Erythroblast (primary cell): ENCODE measurements at regions not wholly inside any gene's neighbourhood (a gene's known extent, or its start where the extent isn't known, plus 50 kb on each side); places are given as distances from the start of the nearest gene placed in this dataset.

Source experiments
- DNase-seq, 2 experiments: peaks; one replicate each; lab custom pipeline; 2025; lab: John Stamatoyannopoulos, UW
- GATA1 ChIP-seq: IDR thresholded peaks from 2 replicates; pipeline ENCODE4 v1.6.1; 2011; ENCODE audit warnings: low read depth, mild to moderate bottlenecking, control low read depth, low read length, moderate library complexity
- POLR2A ChIP-seq: IDR thresholded peaks from 2 replicates; pipeline ENCODE4 v1.6.1; 2011; ENCODE audit warnings: mild to moderate bottlenecking, low read length

GRCh38 chr3:187912007-187912406 lies 166.7 kb upstream of the BCL6 start:
- TF ChIP-seq POLR2A (no peak), GATA1 (no peak)
- no peak for DNase-seq

GRCh38 chr3:187913617-187914033 lies 168.4 kb upstream of the BCL6 start:
- TF ChIP-seq POLR2A, result no peak
- TF ChIP-seq GATA1, result no peak
- no peak for DNase-seq

GRCh38 chr3:187914231-187914630 lies 169.0 kb upstream of the BCL6 start:
- no peak for DNase-seq
- TF ChIP-seq POLR2A (no peak), GATA1 (no peak)

- TF ChIP-seq POLR2A, result no peak
- TF ChIP-seq GATA1, result no peak
- no peak for DNase-seq
Observed at GRCh38 chr3:187916072-187916471, 170.8 kb upstream of the BCL6 start.

GRCh38 chr3:187918081-187918644 lies 172.9 kb upstream of the BCL6 start:
- no peak for TF ChIP-seq POLR2A
- no peak for TF ChIP-seq GATA1

GRCh38 chr3:187919048-187919447 lies 173.8 kb upstream of the BCL6 start:
- no peak for TF ChIP-seq POLR2A
- TF ChIP-seq GATA1, result no peak
- DNase-seq, result no peak

More at GRCh38 chr3:187918081-187918644, 172.9 kb upstream of the BCL6 start:
- DNase-seq, result no peak

GRCh38 chr3:187919544-187919943 lies 174.3 kb upstream of the BCL6 start:
- DNase-seq, result no peak
- no peak for TF ChIP-seq POLR2A
- no peak for TF ChIP-seq GATA1

- TF ChIP-seq POLR2A (no peak), GATA1 (no peak)
- DNase-seq, result no peak
Observed at GRCh38 chr3:187920030-187920429, 174.8 kb upstream of the BCL6 start.

GRCh38 chr3:187920913-187921312 lies 175.6 kb upstream of the BCL6 start:
- no peak for TF ChIP-seq POLR2A
- no peak for TF ChIP-seq GATA1
- DNase-seq, result no peak

GRCh38 chr3:187921391-187922074 lies 176.3 kb upstream of the BCL6 start:
- TF ChIP-seq GATA1, result no peak
- TF ChIP-seq POLR2A, result no peak
- no peak for DNase-seq

GRCh38 chr3:187922704-187923416 lies 177.6 kb upstream of the BCL6 start:
- DNase-seq, result no peak

GRCh38 chr3:187924651-187925050 lies 179.4 kb upstream of the BCL6 start:
- TF ChIP-seq GATA1 (no peak), POLR2A (no peak)

More at GRCh38 chr3:187922704-187923416, 177.6 kb upstream of the BCL6 start:
- TF ChIP-seq GATA1, result no peak
- TF ChIP-seq POLR2A, result no peak

GRCh38 chr3:187925326-187925725 lies 180.1 kb upstream of the BCL6 start:
- TF ChIP-seq GATA1, result no peak
- no peak for TF ChIP-seq POLR2A

More at GRCh38 chr3:187924651-187925050, 179.4 kb upstream of the BCL6 start:
- no peak for DNase-seq

GRCh38 chr3:187926620-187927019 lies 181.4 kb upstream of the BCL6 start:
- TF ChIP-seq GATA1 (no peak), POLR2A (no peak)
- no peak for DNase-seq

More at GRCh38 chr3:187925326-187925725, 180.1 kb upstream of the BCL6 start:
- DNase-seq, result no peak
